ENCODE measurements at regions not wholly inside any gene's neighbourhood (a gene's known extent, or its start where the extent isn't known, plus 50 kb on each side); places are given as distances from the start of the nearest gene placed in this dataset.

DNA sequence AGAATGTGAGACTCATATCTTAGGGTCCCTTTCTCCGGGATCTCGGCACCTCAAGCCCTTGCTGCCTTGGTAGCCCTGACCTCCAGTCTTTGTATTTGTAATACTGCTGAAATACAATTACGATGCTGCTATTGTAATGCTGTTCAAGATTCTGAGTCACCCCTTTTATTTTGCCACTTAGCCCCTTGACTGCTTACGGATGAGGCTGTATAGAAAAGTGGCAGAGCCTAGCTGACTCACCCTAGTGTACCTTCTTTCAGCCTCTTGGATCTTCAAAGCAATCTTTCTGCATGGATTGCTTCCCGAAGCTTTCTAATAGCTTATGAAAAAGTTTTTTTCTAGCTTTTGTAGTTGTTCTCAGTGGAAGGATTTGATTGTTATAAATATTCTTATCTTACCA lies 187.9 kb downstream of the KCNJ2 start:
- TF ChIP-seq CTCF (IDR thresholded peaks at IDR 0.05; ENCODE audit: extremely low read depth in 1 of 2, insufficient read depth in 1 of 2, low read depth in 1 of 2, low read length in 2 of 2) (no peak), EZH2 (IDR thresholded peaks at IDR 0.05; ENCODE audit: borderline replicate concordance, low read depth, low read length, severe bottlenecking) (no peak), POLR2A (IDR thresholded peaks at IDR 0.05; ENCODE audit: low read depth, low read length) (no peak), POLR2AphosphoS5 (IDR thresholded peaks at IDR 0.05; ENCODE audit: insufficient read depth, low read depth, low read length) (no peak), GATA2 (IDR thresholded peaks at IDR 0.05; ENCODE audit: insufficient read depth, insufficient read length, low read depth, low read length) (no peak)

Measured in endothelial cell of umbilical vein (primary cell).